ENCODE measurements at regions not wholly inside any gene's neighbourhood (a gene's known extent, or its start where the extent isn't known, plus 50 kb on each side); places are given as distances from the start of the nearest gene placed in this dataset. TPM values are rescaled to one million over a fixed set of nuclear protein-coding genes. Genes with fewer than 3 reads are reported as not detected.
"Not testable (repeated sequence)": the region's sequence is repeated elsewhere in the genome, so short reads cannot be mapped to it uniquely, and the experiment has no call there.

GRCh38 chr16:29604631-29605549 is 58.2 kb upstream of the SPN start:
- H3K4me3 ChIP-seq (ENCODE audit: low read length in 3 of 3) = not testable (repeated sequence)

GRCh38 chr16:29605593-29606205 is 57.3 kb upstream of the SPN start:
- Histone ChIP-seq H3K4me1 (ENCODE audit: control insufficient read depth in 3 of 3, insufficient read depth in 3 of 3, low read length in 3 of 3) (peaks cover 3 to 40% (median 19%) of the 10 kb centered on the region in 3 donors), H3K9ac (ENCODE audit: low read depth in 1 of 3, low read length in 3 of 3) (peak overlapping the region in 1 of 3 donors; percentile 45), H3K27ac (ENCODE audit: low read depth, low read length) (peak overlapping the region; percentile 78)
- H3K4me3 ChIP-seq (ENCODE audit: low read length in 3 of 3); H3K9me3 ChIP-seq (ENCODE audit: control insufficient read depth in 3 of 3, low read length in 3 of 3); H3K27me3 ChIP-seq (ENCODE audit: control insufficient read depth in 3 of 3, insufficient read depth in 3 of 3, low read length in 3 of 3); H3K36me3 ChIP-seq (ENCODE audit: control insufficient read depth in 3 of 3, insufficient read depth in 3 of 3, low read length in 3 of 3): not testable (repeated sequence)

More at GRCh38 chr16:29604631-29605549, 58.2 kb upstream of the SPN start:
- not testable (repeated sequence) for H3K9me3 ChIP-seq (ENCODE audit: control insufficient read depth in 3 of 3, low read length in 3 of 3); H3K36me3 ChIP-seq (ENCODE audit: control insufficient read depth in 3 of 3, insufficient read depth in 3 of 3, low read length in 3 of 3); H3K27me3 ChIP-seq (ENCODE audit: control insufficient read depth in 3 of 3, insufficient read depth in 3 of 3, low read length in 3 of 3)
- Histone ChIP-seq H3K4me1 (ENCODE audit: control insufficient read depth in 3 of 3, insufficient read depth in 3 of 3, low read length in 3 of 3) (peaks cover 3 to 48% (median 19%) of the 10 kb centered on the region in 3 donors), H3K27ac (ENCODE audit: low read depth, low read length) (peak overlapping the region; percentile 78), H3K9ac (ENCODE audit: low read depth in 1 of 3, low read length in 3 of 3) (peak overlapping the region in 1 of 3 donors; percentile 40)

GRCh38 chr16:29606669-29607427 is 56.2 kb upstream of the SPN start:
- H3K9ac ChIP-seq (ENCODE audit: low read depth in 1 of 3, low read length in 3 of 3); H3K27ac ChIP-seq (ENCODE audit: low read depth, low read length); H3K36me3 ChIP-seq (ENCODE audit: control insufficient read depth in 3 of 3, insufficient read depth in 3 of 3, low read length in 3 of 3); H3K4me3 ChIP-seq (ENCODE audit: low read length in 3 of 3); H3K27me3 ChIP-seq (ENCODE audit: control insufficient read depth in 3 of 3, insufficient read depth in 3 of 3, low read length in 3 of 3); H3K9me3 ChIP-seq (ENCODE audit: control insufficient read depth in 3 of 3, low read length in 3 of 3): not testable (repeated sequence)
- peaks cover 3 to 33% (median 17%) of the 10 kb centered on the region in 3 donors for H3K4me1 ChIP-seq (ENCODE audit: control insufficient read depth in 3 of 3, insufficient read depth in 3 of 3, low read length in 3 of 3)

- H3K9me3 ChIP-seq (ENCODE audit: control insufficient read depth in 3 of 3, low read length in 3 of 3); H3K9ac ChIP-seq (ENCODE audit: low read depth in 1 of 3, low read length in 3 of 3); H3K27ac ChIP-seq (ENCODE audit: low read depth, low read length); H3K36me3 ChIP-seq (ENCODE audit: control insufficient read depth in 3 of 3, insufficient read depth in 3 of 3, low read length in 3 of 3); H3K4me3 ChIP-seq (ENCODE audit: low read length in 3 of 3); H3K27me3 ChIP-seq (ENCODE audit: control insufficient read depth in 3 of 3, insufficient read depth in 3 of 3, low read length in 3 of 3): not testable (repeated sequence)
- H3K4me1 ChIP-seq (ENCODE audit: control insufficient read depth in 3 of 3, insufficient read depth in 3 of 3, low read length in 3 of 3) = peaks cover 0 to 27% (median 13%) of the 10 kb centered on the region in 3 donors
Observed at GRCh38 chr16:29607428-29607823, 55.6 kb upstream of the SPN start.

GRCh38 chr16:29612381-29613306 is 50.4 kb upstream of the SPN start:
- not testable (repeated sequence) for H3K27ac ChIP-seq (ENCODE audit: low read depth, low read length); H3K36me3 ChIP-seq (ENCODE audit: control insufficient read depth in 3 of 3, insufficient read depth in 3 of 3, low read length in 3 of 3); H3K9me3 ChIP-seq (ENCODE audit: control insufficient read depth in 3 of 3, low read length in 3 of 3); H3K27me3 ChIP-seq (ENCODE audit: control insufficient read depth in 3 of 3, insufficient read depth in 3 of 3, low read length in 3 of 3); H3K4me1 ChIP-seq (ENCODE audit: control insufficient read depth in 3 of 3, insufficient read depth in 3 of 3, low read length in 3 of 3)
- peak overlapping the region; percentile 63 to 76 (median 75) for H3K4me3 ChIP-seq (ENCODE audit: low read length in 3 of 3)
- peak overlapping the region in 1 of 3 donors; percentile 64 for H3K9ac ChIP-seq (ENCODE audit: low read depth in 1 of 3, low read length in 3 of 3)

Small RNA genes in the stretch of these regions (small RNA-seq; reads per million reads assigned to genes)
- not detected for gene MIR3680-2

All from skeletal muscle tissue (tissue), 4 donors.